ENCODE measurements at regions not wholly inside any gene's neighbourhood (a gene's known extent, or its start where the extent isn't known, plus 50 kb on each side); places are given as distances from the start of the nearest gene placed in this dataset.

- H3K4me3 ChIP-seq (ENCODE audit: low read depth, poor library complexity, severe bottlenecking) = no peak overlapping the region
- WGBS, 2 donors = 52 to 53% methylated on average over 2 of the region's 2 CpGs
- no peak for DNase-seq (ENCODE audit: low spot score in 2 of 2)
- TF ChIP-seq POLR2A (IDR thresholded peaks at IDR 0.05) = no peak
- TF ChIP-seq, protein P1, sequence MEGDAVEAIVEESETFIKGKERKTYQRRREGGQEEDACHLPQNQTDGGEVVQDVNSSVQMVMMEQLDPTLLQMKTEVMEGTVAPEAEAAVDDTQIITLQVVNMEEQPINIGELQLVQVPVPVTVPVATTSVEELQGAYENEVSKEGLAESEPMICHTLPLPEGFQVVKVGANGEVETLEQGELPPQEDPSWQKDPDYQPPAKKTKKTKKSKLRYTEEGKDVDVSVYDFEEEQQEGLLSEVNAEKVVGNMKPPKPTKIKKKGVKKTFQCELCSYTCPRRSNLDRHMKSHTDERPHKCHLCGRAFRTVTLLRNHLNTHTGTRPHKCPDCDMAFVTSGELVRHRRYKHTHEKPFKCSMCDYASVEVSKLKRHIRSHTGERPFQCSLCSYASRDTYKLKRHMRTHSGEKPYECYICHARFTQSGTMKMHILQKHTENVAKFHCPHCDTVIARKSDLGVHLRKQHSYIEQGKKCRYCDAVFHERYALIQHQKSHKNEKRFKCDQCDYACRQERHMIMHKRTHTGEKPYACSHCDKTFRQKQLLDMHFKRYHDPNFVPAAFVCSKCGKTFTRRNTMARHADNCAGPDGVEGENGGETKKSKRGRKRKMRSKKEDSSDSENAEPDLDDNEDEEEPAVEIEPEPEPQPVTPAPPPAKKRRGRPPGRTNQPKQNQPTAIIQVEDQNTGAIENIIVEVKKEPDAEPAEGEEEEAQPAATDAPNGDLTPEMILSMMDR (IDR thresholded peaks at IDR 0.05) = no peak
- intact Hi-C loops (cut with DNase I; ENCODE audit: low total_unique reads) = no loop called here
Observed at GRCh38 chr14:87002776-87003175, 990.2 kb downstream of the GALC start.

- H3K4me3 ChIP-seq (ENCODE audit: low read depth, poor library complexity, severe bottlenecking) = no peak overlapping the region
- 66 to 79% methylated on average over 2 of the region's 2 CpGs for WGBS, 2 donors
- intact Hi-C loops (cut with DNase I; ENCODE audit: low total_unique reads) = no loop called here
- TF ChIP-seq, protein P1 (IDR thresholded peaks at IDR 0.05) = no peak
- no peak for TF ChIP-seq POLR2A (IDR thresholded peaks at IDR 0.05)
- DNase-seq (ENCODE audit: low spot score in 2 of 2) = no peak
Observed at GRCh38 chr14:87001333-87001732, 991.6 kb downstream of the GALC start.

DNA sequence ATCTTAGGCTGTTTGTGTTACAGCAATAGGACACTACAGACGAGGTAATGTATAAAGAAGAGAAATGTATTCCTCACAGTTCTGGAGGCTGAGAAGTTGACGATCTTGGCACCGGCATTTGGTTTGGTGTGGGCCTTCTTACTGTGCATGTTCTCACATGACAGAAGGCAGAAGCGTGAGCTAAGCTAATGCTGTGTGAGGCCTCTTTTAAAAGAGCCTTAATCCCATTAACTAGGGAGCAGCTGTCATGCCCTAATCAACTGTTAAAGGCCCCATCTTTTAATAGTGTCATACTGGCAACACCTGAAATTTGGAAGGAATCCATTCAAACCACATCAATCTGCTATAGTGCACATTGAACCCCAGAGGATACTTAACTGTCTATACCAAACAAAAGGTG, 992.9 kb downstream of the GALC start:
- intact Hi-C loops (cut with DNase I; ENCODE audit: low total_unique reads) = no loop called here
- WGBS, 2 donors = 48 to 60% methylated on average over 4 of the region's 4 CpGs

GRCh38 chr14:86999036-86999435, 993.9 kb downstream of the GALC start:
- intact Hi-C loops (cut with DNase I; ENCODE audit: low total_unique reads) = no loop called here
- no peak overlapping the region for H3K4me3 ChIP-seq (ENCODE audit: low read depth, poor library complexity, severe bottlenecking)
- DNase-seq (ENCODE audit: low spot score in 2 of 2) = no peak
- TF ChIP-seq, protein P1 (IDR thresholded peaks at IDR 0.05) = no peak
- TF ChIP-seq POLR2A (IDR thresholded peaks at IDR 0.05) = no peak
- 46 to 56% methylated on average over 3 of the region's 3 CpGs for WGBS, 2 donors

More for the DNA sequence above, 992.9 kb downstream of the GALC start:
- TF ChIP-seq POLR2A (IDR thresholded peaks at IDR 0.05) = no peak
- DNase-seq (ENCODE audit: low spot score in 2 of 2) = no peak
- H3K4me3 ChIP-seq (ENCODE audit: low read depth, poor library complexity, severe bottlenecking) = no peak overlapping the region

DNA sequence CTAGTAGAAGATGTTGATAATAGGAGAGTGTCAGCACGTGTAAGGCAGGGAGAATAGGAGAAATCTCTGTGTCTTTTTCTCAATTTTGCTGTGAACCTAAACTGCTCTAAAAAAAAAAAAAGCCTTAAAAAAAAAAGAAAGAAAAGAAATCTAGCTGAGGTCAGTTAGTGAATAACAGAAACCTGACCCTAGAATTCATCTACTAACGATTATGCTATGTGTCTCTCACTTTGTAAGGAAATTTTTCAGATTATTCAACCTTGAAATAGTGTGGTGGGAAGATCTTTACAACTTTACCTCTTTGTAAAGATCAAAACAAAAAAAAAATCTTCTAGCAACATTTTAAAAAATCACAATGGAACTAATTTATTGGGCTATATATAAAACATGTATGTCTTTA, 995.7 kb downstream of the GALC start:
- 68 to 73% methylated on average over 2 of the region's 2 CpGs for WGBS, 2 donors
- DNase-seq (ENCODE audit: low spot score in 2 of 2) = no peak
- intact Hi-C loops (cut with DNase I; ENCODE audit: low total_unique reads) = no loop called here
- TF ChIP-seq, protein P1 (IDR thresholded peaks at IDR 0.05) = no peak
- no peak for TF ChIP-seq POLR2A (IDR thresholded peaks at IDR 0.05)
- H3K4me3 ChIP-seq (ENCODE audit: low read depth, poor library complexity, severe bottlenecking) = no peak overlapping the region

GRCh38 chr14:86990396-86990795, 1002.6 kb downstream of the GALC start:
- DNase-seq (ENCODE audit: low spot score in 2 of 2) = no peak
- TF ChIP-seq, protein P1 (IDR thresholded peaks at IDR 0.05) = no peak
- no peak for TF ChIP-seq POLR2A (IDR thresholded peaks at IDR 0.05)
- intact Hi-C loops (cut with DNase I; ENCODE audit: low total_unique reads) = loop anchor here (5.0 kb wide), 1 partner anchor 1713 kb away; no protein-coding TSS in a partner anchor
- no peak overlapping the region for H3K4me3 ChIP-seq (ENCODE audit: low read depth, poor library complexity, severe bottlenecking)
- 64 to 69% methylated on average over 2 of the region's 2 CpGs for WGBS, 2 donors
